IPS-NIHi11 (cell line): ENCODE measurements at regions not wholly inside any gene's neighbourhood (a gene's known extent, or its start where the extent isn't known, plus 50 kb on each side); places are given as distances from the start of the nearest gene placed in this dataset.
"Not testable (repeated sequence)": the region's sequence is repeated elsewhere in the genome, so short reads cannot be mapped to it uniquely, and the experiment has no call there.

ENCODE experiments used
- DNase-seq: peaks from one replicate; pipeline ENCODE4 v3.0.0; 2012; ENCODE audit warnings: mixed read lengths, low spot score

GRCh38 chr11:34794696-34795095, 121.5 kb downstream of the APIP start:
- DNase-seq = no peak

DNA sequence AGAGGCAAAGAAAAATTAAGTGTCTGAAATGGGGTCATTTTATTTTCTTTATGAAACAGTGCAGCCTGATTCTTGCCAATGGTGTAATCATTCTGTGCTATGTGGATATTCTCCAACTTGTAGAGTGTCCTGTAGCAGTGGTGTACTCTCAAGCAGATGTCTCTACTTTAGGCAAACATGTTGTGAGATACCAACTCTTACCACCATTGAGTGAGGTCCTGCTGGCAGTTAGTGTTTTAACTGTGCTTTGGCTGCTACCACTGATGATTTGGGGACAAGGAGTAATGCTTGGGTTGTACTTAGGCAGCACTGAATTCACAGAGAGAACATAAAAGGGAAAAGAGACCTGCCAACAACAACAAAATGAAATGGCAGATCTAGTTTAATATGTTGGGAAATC, 122.5 kb downstream of the APIP start:
- no peak for DNase-seq

DNA sequence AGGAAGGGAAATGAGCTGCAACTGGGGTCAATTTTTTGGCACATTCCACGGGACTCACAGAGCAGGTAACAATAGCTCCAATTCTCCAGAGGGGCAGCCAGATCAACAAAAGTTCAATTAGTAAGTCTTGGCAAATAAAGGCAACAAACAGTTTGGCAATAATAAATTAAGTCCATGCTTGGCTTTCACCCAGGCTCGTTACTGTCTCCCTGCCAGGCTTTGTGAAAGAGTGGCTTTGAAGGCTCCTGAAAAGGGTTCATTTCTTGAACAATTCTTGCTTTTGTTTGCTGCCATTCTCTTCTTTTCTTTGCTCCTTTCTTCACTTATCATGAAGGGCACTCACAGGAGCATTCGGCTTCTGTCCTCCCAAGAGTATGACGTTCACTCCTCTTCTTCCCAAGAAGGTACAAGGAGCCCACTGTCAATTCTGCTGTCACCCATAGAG, 123.3 kb downstream of the APIP start:
- DNase-seq = no peak

DNA sequence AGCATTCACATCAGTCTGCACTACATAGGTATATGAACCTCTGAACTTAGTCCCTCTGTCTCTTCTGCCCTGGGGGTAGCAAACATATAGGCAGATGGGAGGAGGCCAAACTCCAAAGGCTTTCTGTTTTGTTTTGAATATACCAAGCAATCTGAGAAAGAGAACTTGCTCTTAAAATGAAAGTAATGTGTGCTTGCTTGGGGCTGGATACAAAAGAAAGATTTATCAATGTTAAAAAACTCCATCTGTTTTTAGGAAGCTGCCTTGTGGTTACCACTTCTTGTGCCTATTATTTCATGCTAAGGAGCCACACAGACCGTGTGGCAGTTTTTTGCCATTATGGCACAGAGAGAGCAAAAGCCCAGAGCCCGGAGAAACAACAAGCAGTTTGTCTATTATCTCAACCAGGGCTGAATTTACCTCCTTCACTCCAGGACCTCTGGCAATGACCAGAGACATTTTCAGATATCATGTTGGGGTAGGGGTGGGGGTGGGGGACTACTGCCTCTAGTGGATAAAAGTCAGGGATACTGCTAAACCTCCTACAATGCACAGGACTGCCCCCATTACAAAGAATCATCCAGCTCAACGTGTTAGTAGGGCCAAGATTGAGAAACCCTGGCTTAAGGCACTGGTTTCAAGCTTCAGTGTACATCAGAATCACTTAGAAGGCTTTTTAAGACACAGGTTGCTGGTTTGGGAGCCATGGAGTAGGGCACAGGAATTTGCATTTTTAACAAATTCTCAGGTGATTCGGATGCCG, 124.2 kb downstream of the APIP start:
- peak; percentile 46 for DNase-seq

- DNase-seq = no peak
Observed at GRCh38 chr11:34790620-34791019, 125.6 kb downstream of the APIP start.

DNA sequence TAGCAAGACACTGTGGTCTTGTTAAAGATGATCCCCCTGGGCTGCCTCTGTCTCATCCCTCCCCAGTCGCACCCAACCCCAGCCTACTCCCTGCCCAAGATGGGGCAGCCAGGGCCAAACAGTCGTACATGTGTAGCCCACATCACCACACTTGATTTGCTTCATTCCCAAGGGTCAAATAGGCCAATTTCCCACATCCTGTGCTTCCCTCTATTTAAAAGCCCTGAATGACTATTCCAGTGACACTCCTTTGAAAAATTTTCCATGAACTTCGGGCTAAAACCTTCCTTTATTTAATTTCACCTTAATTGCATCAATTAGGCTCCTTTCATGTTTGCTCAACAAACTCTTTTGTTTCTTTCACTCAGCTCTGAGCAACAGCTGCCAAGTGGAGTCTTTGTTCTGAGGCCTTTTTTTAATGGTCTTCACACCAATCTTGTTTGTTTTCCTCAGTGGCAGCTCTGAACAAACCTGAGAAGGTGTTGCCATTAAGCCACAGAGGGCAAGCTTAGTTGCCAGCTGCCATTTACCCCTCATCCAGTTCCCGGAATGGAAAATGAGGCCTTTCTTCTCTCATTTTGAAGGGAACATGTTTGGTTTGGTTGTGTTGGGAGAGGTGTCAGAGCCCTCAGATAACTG, 126.9 kb downstream of the APIP start:
- no peak for DNase-seq

DNA sequence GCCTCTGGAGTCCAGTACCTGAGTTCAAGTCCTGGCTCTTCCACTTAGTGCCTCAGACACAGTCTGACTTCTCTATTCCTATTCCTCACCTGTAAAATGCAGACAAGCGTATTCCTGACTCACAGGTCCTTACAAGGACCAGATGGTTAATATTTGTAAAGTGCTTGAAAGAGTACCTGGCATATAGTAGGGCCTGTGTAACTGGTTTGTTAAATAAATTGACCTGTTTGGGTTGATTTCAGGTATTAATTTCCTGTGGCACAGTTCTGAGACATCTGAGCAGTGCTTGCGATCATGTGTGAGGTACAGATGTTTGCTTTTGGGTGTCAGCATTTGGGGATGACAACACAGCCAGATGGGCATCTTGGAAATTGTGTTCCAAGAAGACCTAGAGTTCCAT, 127.5 kb downstream of the APIP start:
- no peak for DNase-seq

DNA sequence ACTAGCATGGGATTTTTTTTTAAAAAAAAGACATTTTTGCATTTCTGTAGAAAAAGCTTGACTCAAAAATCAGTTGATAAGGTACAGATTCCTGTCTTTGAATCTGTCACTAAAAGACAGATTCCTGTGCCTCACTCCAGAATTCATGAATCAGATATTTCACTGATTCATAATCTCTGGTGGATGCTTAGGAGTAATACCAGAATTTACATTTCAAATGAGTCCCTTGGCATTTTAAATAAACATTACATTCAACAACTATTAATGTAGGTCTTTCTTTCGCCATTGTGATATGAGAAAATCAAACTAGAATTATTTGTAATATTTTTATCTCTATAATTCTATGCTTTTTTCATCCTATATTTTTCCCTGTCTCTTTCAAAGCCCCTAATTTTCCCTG, 128.3 kb downstream of the APIP start:
- DNase-seq = no peak

GRCh38 chr11:34787348-34787747, 128.8 kb downstream of the APIP start:
- no peak for DNase-seq

- DNase-seq = no peak
Observed at GRCh38 chr11:34784318-34784841, 131.8 kb downstream of the APIP start.

- DNase-seq = no peak
Observed at GRCh38 chr11:34783816-34784317, 132.3 kb downstream of the APIP start.

- DNase-seq = not testable (repeated sequence)
Observed at GRCh38 chr11:34781826-34782225, 134.4 kb downstream of the APIP start.

DNA sequence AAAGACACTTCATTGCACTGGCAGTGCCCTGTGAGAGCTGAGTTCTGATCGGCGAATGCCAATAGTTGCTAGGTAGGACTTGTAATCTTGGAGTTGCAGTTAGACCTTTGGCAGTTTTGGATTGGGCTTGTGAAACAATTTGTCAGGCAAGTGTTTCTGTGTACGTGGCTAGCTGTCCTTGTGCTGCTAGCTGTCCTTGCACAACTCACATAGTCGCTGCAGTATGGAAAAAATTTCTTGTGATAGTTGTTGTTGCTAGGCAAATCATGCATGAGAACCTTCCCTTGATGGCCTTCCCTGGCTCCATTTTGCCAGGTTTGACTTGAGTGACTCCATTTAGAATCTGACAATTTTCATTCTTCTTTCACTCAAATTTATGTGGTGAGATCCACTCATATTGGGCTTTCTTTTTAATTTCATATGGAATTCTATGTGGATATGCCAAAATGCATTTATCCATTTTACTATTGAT, 140.7 kb downstream of the APIP start:
- no peak for DNase-seq

- no peak for DNase-seq
Observed at GRCh38 chr11:34774604-34775003, 141.6 kb downstream of the APIP start.

- DNase-seq = no peak
Observed at GRCh38 chr11:34773826-34774225, 142.4 kb downstream of the APIP start.

- DNase-seq = no peak
Observed at GRCh38 chr11:34773211-34773610, 143.0 kb downstream of the APIP start.

GRCh38 chr11:34770111-34770510, 146.1 kb downstream of the APIP start:
- DNase-seq = no peak

GRCh38 chr11:34769224-34769623, 147.0 kb downstream of the APIP start:
- DNase-seq = no peak

DNA sequence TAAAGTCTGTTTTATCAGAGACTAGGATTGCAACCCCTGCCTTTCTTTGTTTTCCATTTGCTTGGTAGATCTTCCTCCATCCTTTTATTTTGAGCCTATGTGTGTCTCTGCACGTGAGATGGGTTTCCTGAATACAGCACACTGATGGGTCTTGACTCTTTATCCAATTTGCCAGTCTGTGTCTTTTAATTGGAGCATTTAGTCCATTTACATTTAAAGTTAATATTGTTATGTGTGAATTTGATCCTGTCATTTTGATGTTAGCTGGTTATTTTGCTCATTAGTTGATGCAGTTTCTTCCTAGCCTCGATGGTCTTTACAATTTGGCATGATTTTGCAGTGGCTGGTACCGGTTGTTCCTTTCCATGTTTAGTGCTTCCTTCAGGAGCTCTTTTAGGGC, 141.7 kb downstream of the EHF start:
- DNase-seq = not testable (repeated sequence)

DNA sequence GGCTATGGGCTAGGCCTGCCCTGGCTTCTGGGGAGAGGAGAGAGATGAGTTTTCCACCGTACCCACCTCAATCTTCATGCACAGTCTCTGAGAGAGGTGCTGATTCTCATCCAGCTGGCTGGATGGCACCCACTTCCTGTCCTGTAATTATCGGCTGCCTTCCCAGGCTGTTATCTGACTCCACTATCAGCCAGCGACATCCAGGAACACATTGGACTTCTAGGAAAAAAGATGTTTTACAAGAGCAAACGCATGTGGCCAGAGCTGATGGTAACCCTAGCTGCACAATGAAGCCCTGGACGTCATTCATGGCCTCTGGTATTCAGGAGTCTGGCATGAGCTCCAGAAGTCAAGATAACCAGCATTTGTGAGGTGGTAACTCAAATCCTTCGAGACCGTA, 137.4 kb downstream of the EHF start:
- DNase-seq = no peak

DNA sequence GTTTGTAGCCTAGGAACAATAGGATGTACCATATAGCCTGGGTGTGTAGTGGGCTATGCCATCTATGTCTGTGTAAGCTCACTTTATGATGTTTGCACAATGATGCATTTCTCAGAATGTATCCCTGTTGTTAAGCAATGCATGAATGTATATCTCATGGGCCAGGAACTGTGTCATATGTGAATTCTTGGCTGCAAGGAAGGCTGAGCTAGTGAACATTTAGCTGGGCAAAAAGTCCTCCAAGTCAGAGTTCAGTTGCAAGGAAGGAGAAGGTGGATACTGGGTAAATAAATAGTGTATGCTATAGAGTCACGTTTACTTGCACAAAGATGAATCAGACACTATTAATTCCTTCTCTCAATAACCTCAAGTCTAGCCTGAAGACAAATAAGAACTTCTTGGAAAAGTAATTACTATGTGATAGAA, 136.1 kb downstream of the EHF start:
- no peak for DNase-seq

- DNase-seq = no peak
Observed at GRCh38 chr11:34756591-34756990, 135.7 kb downstream of the EHF start.

DNA sequence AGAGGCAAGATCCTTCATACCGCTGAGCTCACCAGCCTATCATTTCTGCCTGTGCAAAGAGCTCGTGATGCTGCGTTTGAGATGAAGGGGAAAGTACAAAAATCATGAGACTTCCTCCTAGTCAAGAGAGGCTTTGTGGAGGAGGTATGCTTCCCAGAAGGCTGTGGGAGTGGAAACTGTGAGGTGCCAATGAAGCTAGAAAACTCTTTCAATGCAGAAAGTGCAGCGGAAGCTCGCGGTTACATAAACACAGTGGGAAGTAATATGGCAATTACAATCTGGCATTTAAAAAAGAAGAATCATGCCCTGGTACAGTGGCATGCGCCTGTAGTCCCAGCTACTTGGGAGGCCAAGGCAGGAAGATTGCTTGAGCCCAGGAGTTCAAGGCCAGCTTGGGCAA, 134.8 kb downstream of the EHF start:
- no peak for DNase-seq
